Retinal pigment epithelial cell (primary cell): ENCODE measurements at regions not wholly inside any gene's neighbourhood (a gene's known extent, or its start where the extent isn't known, plus 50 kb on each side); places are given as distances from the start of the nearest gene placed in this dataset.
"Not testable (repeated sequence)": the region's sequence is repeated elsewhere in the genome, so short reads cannot be mapped to it uniquely, and the experiment has no call there.

Experiments used
- DNase-seq: peaks from one replicate; pipeline ENCODE4 v3.0.0-alpha.2; 2010; ENCODE audit warnings: low read depth
- H3K4me3 ChIP-seq: 2 replicates; pipeline ENCODE4 v1.5.1; 2011; ENCODE audit warnings: mild to moderate bottlenecking, low read length, control low read depth, moderate library complexity
- CTCF ChIP-seq: conservative IDR thresholded peaks from 2 replicates; pipeline ENCODE4 v1.5.1; 2011; ENCODE audit warnings: low read depth, low read length, control low read depth, inconsistent platforms

GRCh38 chr9:124135813-124136365, 121.9 kb upstream of the NEK6 start:
- DNase-seq = no peak
- no peak for TF ChIP-seq CTCF

DNA sequence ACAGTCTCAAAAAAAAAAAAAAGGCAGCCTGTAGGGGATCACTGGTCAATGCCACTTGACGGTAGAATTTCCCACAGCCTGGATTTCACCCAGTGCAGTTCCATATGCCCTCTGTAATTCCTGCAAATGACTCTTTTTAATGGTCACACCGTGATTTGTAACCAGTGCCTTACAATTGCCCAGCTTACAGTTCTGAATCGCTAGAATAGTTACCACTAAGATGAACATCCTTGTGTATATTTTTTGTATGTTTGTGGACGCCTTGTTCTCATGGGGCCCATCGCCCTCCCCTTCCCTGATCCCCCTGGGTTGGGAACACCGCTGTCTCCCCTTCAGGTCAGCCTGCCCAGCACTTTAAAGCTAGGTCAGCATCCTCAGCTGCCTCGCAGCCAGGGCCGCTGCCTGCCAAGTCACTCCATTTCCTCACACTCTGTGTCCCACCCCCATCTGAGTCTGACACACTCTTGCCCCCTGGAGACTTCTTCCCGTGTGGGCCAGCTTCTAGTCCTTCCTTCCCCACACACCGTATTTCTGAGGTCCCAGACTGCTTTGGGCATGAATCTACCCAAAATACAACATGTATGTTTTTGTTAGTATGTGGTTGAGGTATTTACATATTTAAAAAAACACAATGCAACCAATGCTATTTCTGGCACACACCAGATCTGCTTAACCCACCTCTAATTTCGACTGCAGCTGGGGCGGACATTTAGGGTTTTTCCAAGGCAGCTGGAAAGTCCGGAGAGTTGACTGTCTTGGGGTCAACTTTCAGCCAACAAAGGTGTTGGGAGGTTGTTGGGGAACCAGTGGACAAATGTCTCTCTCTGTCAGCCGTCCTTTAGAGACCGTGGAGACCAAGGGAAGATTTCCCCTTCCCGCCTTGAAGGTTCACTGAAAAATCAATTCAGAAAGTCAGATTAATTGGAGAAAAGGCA, 120.5 kb upstream of the NEK6 start:
- H3K4me3 ChIP-seq = no peak overlapping the region
- no peak for TF ChIP-seq CTCF
- no peak for DNase-seq

More at GRCh38 chr9:124135813-124136365, 121.9 kb upstream of the NEK6 start:
- no peak overlapping the region for H3K4me3 ChIP-seq

- no peak overlapping the region for H3K4me3 ChIP-seq
- no peak for TF ChIP-seq CTCF
- DNase-seq = no peak
Measured at GRCh38 chr9:124137944-124138335, 119.8 kb upstream of the NEK6 start.

GRCh38 chr9:124139001-124139400, 118.7 kb upstream of the NEK6 start:
- H3K4me3 ChIP-seq = no peak overlapping the region
- TF ChIP-seq CTCF = no peak
- DNase-seq = no peak

- no peak for TF ChIP-seq CTCF
- no peak for DNase-seq
- no peak overlapping the region for H3K4me3 ChIP-seq
Measured at GRCh38 chr9:124140941-124141568, 116.7 kb upstream of the NEK6 start.

- DNase-seq = peak; percentile 69
- not testable (repeated sequence) for H3K4me3 ChIP-seq
Measured at GRCh38 chr9:124144561-124145123, 113.1 kb upstream of the NEK6 start.

DNA sequence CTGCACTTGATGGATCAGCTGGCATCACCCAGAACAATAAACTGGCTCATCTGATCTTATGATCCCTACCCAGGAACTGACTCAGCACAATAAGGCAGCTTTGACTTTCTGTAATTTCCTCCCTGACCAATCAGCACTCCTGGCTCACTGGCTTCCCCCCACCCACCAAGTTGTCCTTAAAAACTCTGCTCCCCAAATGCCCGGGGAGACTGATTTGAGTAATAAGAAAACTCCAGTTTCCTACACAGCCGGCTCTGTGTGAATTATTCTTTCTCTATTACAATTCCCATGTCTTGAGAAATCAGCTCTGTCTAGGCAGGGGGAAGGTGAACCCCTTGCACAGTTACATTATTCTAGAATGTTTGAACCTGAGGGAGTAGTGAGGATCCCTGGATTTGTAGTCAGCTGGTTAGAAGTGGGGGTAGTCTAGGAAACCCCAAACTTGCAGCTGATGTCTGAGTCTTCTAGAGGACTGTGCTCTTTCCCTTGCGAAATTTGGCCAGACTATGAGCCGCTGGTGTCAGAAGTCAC, 111.7 kb upstream of the NEK6 start:
- no peak for DNase-seq

More for the DNA sequence above, 111.7 kb upstream of the NEK6 start:
- no peak overlapping the region for H3K4me3 ChIP-seq
- TF ChIP-seq CTCF = no peak
